ENCODE measurements at regions not wholly inside any gene's neighbourhood (a gene's known extent, or its start where the extent isn't known, plus 50 kb on each side); places are given as distances from the start of the nearest gene placed in this dataset.

DNA sequence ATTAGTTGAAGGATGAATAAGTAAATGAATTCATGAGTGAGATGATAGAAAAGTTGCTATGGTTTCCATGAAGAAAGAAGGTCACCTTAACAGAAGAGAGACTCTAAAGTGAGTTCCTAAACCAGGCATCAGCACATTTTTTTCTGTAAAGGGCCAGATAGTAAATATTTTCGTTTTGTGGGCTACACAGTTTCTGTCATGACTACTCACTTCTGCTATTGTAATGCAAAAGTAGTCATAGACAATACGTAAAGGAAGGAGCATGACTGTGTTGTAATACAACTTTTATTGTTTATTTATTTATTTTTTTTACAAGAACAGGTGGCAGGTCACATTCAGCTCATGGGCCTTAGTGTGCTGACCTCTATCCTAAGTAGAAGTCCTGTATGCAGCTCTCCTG, 426.1 kb upstream of the DYNLRB2 start:
- 51 to 65% (median 57%) methylated on average over 2 of the region's 2 CpGs for WGBS, 4 donors
- intact Hi-C loops (cut with DNase I) = no loop called here

DNA sequence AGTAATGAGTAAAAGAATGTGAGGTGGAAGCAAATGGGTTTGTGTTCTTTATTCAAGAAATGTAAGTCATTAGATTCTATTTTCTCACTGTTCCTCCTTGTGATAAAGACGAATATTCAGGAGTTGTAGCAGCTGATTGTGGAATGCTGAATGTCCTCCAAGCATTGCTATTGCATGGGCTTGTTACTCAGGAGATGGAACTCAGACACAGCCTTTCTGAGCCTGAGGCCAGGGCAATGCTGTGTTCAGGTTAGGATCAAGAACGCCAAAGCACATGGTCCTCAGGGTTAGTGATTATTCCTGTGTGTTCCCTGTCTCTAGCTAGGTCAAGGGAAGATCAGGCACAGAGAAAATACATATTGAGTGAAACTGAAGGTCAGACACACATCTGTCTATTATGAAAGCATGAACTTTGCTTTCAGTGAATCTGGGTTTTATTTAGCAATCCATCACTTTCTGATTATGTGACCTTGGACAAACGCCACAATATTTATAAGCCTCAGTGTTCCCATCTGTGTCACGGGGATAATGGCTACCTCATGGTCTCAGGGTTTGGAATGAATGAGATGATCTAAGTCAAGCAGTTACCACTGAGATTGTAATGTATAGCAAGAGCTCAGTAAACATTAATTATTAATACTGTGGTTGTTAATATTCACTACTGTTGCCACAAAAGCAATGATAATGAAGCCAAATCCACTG, 426.8 kb upstream of the DYNLRB2 start:
- no peaks in the 10 kb centered on the region for H3K27me3 ChIP-seq
- intact Hi-C loops (cut with DNase I) = no loop called here
- no peak for TF ChIP-seq POLR2A (IDR thresholded peaks at IDR 0.05)
- TF ChIP-seq CTCF (IDR thresholded peaks at IDR 0.05) = no peak
- peaks cover 0 to 4% of the 10 kb centered on the region in 2 donors for H3K36me3 ChIP-seq (replicated peaks in 1 of 2)
- WGBS, 4 donors = 23 to 36% (median 32%) methylated on average over 4 of the region's 4 CpGs
- H3K4me1 ChIP-seq (replicated peaks in 1 of 2) = peaks cover 0 to 4% of the 10 kb centered on the region in 2 donors
- H3K4me3 ChIP-seq = no peak overlapping the region
- H3K27ac ChIP-seq = no peak overlapping the region
- H3K9me3 ChIP-seq (replicated peaks in 1 of 3) = no peaks in the 10 kb centered on the region
- peak in 1 of 7 donors; percentile 3 for DNase-seq

More for the DNA sequence above, 426.1 kb upstream of the DYNLRB2 start:
- peaks cover 0 to 4% of the 10 kb centered on the region in 2 donors for H3K36me3 ChIP-seq (replicated peaks in 1 of 2)
- DNase-seq = no peak
- no peak for TF ChIP-seq CTCF (IDR thresholded peaks at IDR 0.05)
- TF ChIP-seq POLR2A (IDR thresholded peaks at IDR 0.05) = no peak
- H3K9me3 ChIP-seq (replicated peaks in 1 of 3) = no peaks in the 10 kb centered on the region
- H3K27me3 ChIP-seq = no peaks in the 10 kb centered on the region
- peaks cover 0 to 4% of the 10 kb centered on the region in 2 donors for H3K4me1 ChIP-seq (replicated peaks in 1 of 2)
- no peak overlapping the region for H3K4me3 ChIP-seq
- no peak overlapping the region for H3K27ac ChIP-seq

- WGBS, 4 donors = 79 to 87% (median 85%) methylated on average over 7 of the region's 7 CpGs
- Histone ChIP-seq H3K4me1 (replicated peaks in 1 of 2) (peaks cover 0 to 4% of the 10 kb centered on the region in 2 donors), H3K27me3 (no peaks in the 10 kb centered on the region), H3K36me3 (replicated peaks in 1 of 2) (no peaks in the 10 kb centered on the region), H3K27ac (no peak overlapping the region), H3K9me3 (replicated peaks in 1 of 3) (no peaks in the 10 kb centered on the region), H3K4me3 (no peak overlapping the region)
- intact Hi-C loops (cut with DNase I) = no loop called here
- TF ChIP-seq CTCF (IDR thresholded peaks at IDR 0.05) (no peak), POLR2A (IDR thresholded peaks at IDR 0.05) (no peak)
- DNase-seq = no peak
Measured at GRCh38 chr16:80109581-80109980, 431.2 kb upstream of the DYNLRB2 start.

- intact Hi-C loops (cut with DNase I) = no loop called here
- no peaks in the 10 kb centered on the region for H3K36me3 ChIP-seq (replicated peaks in 1 of 2)
- no peak overlapping the region for H3K4me3 ChIP-seq
- H3K27ac ChIP-seq = no peak overlapping the region
- H3K9me3 ChIP-seq (replicated peaks in 1 of 3) = no peaks in the 10 kb centered on the region
- TF ChIP-seq POLR2A (IDR thresholded peaks at IDR 0.05) (no peak), CTCF (IDR thresholded peaks at IDR 0.05) (no peak)
- no peaks in the 10 kb centered on the region for H3K4me1 ChIP-seq (replicated peaks in 1 of 2)
- no peaks in the 10 kb centered on the region for H3K27me3 ChIP-seq
- no peak for DNase-seq
- WGBS, 4 donors = 81 to 91% (median 84%) methylated on average over 3 of the region's 3 CpGs
Measured at GRCh38 chr16:80107900-80108299, 432.9 kb upstream of the DYNLRB2 start.
